ENCODE measurements at regions not wholly inside any gene's neighbourhood (a gene's known extent, or its start where the extent isn't known, plus 50 kb on each side); places are given as distances from the start of the nearest gene placed in this dataset.
A peak's percentile ranks its signal among the peaks of the same experiment; 100 is the strongest.

GRCh38 chr11:123303924-123304323 is 108.9 kb upstream of the CLMP start:
- DNase-seq (ENCODE audit: low spot score) = peak; percentile 4

GRCh38 chr11:123302751-123303195 is 107.7 kb upstream of the CLMP start:
- peak; percentile 53 for DNase-seq (ENCODE audit: low spot score)

DNA sequence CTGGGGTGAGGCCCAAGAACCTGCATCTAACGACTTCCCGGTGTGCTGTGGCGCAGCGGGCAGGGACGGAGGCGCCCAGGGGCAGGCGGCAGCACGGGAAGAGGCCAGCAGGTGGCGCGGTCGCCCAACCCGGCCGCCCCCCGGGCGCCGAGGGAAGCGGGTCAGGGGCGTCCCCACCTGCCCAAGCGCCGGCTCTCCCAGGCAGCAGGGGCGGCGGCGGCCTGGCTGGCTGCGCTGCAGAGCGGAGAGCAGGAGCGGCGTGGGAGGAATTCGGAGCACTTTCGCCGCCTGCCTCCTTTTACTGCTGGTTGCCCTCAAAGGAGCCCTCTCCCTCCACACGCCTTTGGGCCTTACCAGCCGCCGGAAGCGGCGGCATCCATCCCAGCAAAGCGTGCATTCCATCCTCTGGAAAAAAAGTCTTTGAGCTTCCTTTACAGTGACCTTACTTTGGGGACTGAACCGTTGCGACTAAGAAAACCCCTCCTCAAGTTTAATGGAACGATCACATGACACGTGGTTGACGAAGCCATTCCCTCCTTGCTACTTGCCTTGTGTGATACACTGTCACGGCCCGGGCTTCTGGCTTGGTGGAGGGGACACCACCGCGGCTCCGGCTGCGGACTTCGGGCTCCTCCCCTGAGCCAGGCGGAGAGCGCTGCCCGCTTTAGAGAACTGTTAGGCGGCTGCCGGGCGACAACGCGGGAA is 106.8 kb upstream of the CLMP start:
- DNase-seq (ENCODE audit: low spot score) = peak; percentile 63

GRCh38 chr11:123301013-123301591 is 106.1 kb upstream of the CLMP start:
- DNase-seq (ENCODE audit: low spot score) = no peak

DNA sequence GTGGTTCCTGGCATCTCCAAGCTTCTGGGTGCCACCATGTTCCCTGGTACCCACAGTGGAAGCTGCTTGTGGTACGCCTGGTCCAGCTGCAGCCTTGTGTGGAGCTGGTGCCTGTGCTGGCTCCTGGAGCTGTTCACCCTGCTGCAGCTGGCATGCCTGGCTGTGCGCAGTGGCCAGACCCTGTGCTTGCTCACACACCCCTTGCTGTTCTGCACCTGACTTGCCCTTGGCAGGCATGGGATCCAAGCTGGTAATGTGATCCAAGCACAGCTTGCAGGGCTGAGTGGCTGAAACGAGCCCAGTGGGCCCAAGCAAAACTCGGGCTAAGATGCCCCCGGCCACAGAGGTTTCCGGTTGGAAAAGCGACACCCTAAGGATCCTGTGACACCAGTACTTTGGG is 104.7 kb upstream of the CLMP start:
- no peak for DNase-seq (ENCODE audit: low spot score)

GRCh38 chr11:123298488-123299447 is 103.7 kb upstream of the CLMP start:
- DNase-seq (ENCODE audit: low spot score) = no peak

- no peak for DNase-seq (ENCODE audit: low spot score)
Measured at GRCh38 chr11:123292647-123293046, 97.6 kb upstream of the CLMP start.

- no peak for DNase-seq (ENCODE audit: low spot score)
Measured at GRCh38 chr11:123291201-123291869, 96.3 kb upstream of the CLMP start.

GRCh38 chr11:123286761-123287160 is 91.7 kb upstream of the CLMP start:
- no peak for DNase-seq (ENCODE audit: low spot score)

DNA sequence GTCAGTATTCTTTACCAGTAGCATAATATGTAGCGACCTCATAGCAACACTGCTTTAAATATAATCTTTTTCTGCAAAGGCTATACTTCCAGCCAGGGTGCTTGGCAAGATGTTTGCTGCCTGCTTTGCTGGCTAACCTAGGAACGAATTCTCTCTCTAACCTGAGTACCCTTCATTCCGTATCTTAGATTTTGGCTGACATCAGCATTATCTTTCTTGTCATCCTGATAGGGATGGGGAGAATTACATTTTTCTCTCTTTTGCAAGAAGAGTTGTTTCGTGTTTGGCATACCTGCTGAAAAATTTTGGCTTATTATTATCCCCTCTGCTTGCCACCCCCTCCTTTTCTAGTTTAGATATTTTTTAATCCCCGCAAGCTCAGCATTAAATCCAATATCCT is 91.2 kb upstream of the CLMP start:
- DNase-seq (ENCODE audit: low spot score) = no peak

DNA sequence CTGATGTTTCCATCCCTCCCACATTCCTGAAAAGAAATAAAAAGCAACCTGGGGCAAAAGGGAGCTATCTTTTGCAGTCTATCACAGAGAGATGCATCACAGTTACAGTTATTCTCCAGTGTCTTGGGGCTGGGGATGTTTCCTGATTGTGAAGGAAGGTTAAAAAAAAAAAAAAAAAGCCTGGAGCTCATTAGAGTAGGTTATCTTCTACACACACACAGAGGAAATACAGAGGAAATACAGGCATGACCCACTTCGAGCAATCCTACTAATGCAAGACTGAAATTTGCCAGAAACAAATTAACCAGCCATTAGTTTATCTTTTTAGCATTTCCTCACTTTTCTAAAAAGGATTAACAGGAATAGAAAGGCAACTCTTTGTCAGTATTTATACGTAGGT is 89.4 kb upstream of the CLMP start:
- no peak for DNase-seq (ENCODE audit: low spot score)

- no peak for DNase-seq (ENCODE audit: low spot score)
Measured at GRCh38 chr11:123282597-123282996, 87.5 kb upstream of the CLMP start.

- DNase-seq (ENCODE audit: low spot score) = no peak
Measured at GRCh38 chr11:123273616-123274015, 78.6 kb upstream of the CLMP start.

GRCh38 chr11:123272565-123272964 is 77.5 kb upstream of the CLMP start:
- no peak for DNase-seq (ENCODE audit: low spot score)

DNA sequence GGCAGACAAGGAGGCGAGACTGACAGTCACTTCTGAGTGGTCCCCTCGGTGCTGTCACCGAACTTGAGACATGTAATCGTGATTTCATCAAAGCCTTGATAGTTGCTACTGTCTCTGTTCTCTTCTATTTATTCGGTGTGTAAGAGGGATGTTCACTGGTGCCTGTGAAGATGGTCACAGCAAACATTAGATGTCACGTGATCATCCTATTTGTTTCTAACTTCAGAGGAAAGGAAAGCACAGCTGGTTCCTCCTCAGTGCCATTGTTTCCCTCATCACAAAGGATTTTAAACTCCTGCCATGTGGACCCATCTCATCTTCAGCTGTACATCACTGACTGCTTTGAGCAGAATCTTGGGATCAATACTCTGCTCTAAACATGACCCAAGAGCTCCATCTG is 73.1 kb upstream of the CLMP start:
- DNase-seq (ENCODE audit: low spot score) = no peak

DNA sequence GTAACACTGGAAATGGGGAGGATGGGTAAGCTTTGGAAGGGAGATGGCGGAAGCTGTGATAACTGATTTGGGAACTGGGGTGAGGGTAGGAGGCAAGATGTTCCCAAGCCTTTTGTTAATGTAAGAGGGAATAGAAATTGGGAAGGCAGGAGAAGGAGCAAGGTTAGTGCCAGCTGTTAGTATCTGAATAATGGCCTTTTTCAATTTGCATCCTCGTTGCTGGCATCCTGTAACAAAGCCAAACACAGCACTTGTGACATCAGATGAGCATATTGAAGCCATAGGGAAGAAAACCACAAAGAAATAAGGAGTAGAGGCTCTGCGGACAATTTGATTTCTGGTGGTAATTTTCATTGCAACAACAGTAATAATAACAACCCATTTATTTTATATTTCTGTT is 70.9 kb upstream of the CLMP start:
- no peak for DNase-seq (ENCODE audit: low spot score)

- DNase-seq (ENCODE audit: low spot score) = no peak
Measured at GRCh38 chr11:123264431-123264780, 69.4 kb upstream of the CLMP start.

- peak; percentile 56 for DNase-seq (ENCODE audit: low spot score)
Measured at GRCh38 chr11:123261345-123262106, 66.5 kb upstream of the CLMP start.

DNA sequence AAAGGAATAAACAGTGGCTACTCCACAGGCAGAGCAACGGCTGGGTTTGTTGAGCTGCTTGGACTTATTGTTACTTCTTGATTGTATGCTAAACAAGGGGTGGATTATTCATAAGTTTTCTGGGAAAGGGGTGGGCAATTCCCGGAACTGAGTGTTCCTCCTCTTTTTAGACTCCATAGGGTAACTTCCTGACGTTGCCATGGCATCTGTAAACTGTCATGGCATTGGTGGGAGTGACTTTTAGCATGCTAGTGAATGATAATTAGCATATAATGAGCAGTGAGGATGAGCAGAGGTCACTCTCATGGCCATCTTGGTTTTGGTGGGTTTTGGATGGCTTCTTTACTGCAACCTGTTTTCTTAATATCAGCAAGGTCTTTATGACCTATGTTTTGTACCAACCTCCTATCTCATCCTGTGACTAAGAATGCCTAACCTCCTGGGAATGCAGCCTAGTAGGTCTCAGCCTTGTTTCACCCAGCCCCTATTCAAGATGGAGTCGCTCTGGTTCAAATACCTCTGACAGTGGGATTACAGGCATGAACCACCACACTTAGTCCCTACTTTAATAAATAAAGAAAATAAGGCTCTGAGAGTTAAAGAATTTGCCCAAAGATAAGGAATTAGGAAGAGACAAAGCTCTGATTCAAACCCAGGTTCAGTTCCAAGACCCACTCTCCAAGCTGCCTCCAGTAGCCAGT is 65.6 kb upstream of the CLMP start:
- DNase-seq (ENCODE audit: low spot score) = no peak

DNA sequence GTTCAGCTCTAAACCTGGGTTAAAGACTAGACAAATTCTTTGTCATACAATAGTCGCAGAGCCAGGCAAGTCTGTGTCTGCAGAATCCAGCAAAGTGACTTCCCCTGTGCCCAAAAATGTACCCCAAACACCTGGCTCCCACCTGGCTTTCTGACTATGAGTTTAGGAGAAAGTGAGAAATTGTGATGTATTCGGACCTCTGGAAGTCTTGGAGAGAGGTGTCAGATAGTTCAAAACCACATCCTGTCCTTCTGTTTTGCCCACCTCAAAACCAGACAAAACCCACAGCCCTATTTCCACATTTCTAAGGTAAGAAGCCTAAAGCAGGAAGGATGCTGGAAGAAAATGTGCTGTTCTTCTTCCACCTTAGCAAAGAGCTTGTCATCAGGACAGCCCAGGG is 63.8 kb upstream of the CLMP start:
- DNase-seq (ENCODE audit: low spot score) = no peak

- no peak for DNase-seq (ENCODE audit: low spot score)
Measured at GRCh38 chr11:123257370-123257769, 62.3 kb upstream of the CLMP start.

Data from CD4-positive, alpha-beta T cell treated with Interleukin-2 at 100 ng/mL for 4 hours (primary cell).